Memory B cell (primary cell): ENCODE measurements at regions not wholly inside any gene's neighbourhood (a gene's known extent, or its start where the extent isn't known, plus 50 kb on each side); places are given as distances from the start of the nearest gene placed in this dataset.

Experiments
- ATAC-seq: fragments of 150-1000 bp; cut with Tn5 transposase; 2 replicates; pipeline ENCODE4 v1.10.0; 2021; ENCODE audit warnings: low read depth, mild to moderate bottlenecking, moderate library complexity
- DNase-seq, 2 donors: peaks; one replicate each; pipeline ENCODE4 v3.0.0; 2022; ENCODE audit warnings: low spot score in 2 of 2
- H3K27ac Mint-ChIP-seq: one replicate; pipeline ENCODE4 v1.8.0; 2022; ENCODE audit warnings: mild to moderate bottlenecking, moderate library complexity, mixed read lengths
- H3K27me3 Mint-ChIP-seq: one replicate; pipeline ENCODE4 v1.8.0; 2022; ENCODE audit warnings: mixed read lengths
- H3K36me3 Mint-ChIP-seq: one replicate; pipeline ENCODE4 v1.8.0; 2022; ENCODE audit warnings: mild to moderate bottlenecking, mixed read lengths
- H3K4me1 Mint-ChIP-seq: one replicate; pipeline ENCODE4 v1.8.0; 2022; ENCODE audit warnings: mixed read lengths
- H3K4me3 Mint-ChIP-seq: one replicate; pipeline ENCODE4 v1.8.0; 2022; ENCODE audit warnings: mild to moderate bottlenecking, moderate library complexity, mixed read lengths
- H3K9me3 Mint-ChIP-seq: one replicate; pipeline ENCODE4 v1.8.0; 2022; ENCODE audit warnings: mixed read lengths

- Mint-ChIP-seq H3K4me3 (no peak overlapping the region), H3K9me3 (peaks cover 5% of the 10 kb centered on the region), H3K36me3 (no peaks in the 10 kb centered on the region), H3K4me1 (no peaks in the 10 kb centered on the region), H3K27me3 (peaks cover 2% of the 10 kb centered on the region), H3K27ac (no peak overlapping the region)
- DNase-seq (no peak), ATAC-seq (no peak)
These were observed 988.4 kb upstream of the TENM3 start for GRCh38 chr4:181254771-181255170.

GRCh38 chr4:181258569-181258968 is 984.6 kb upstream of the TENM3 start:
- H3K27me3 Mint-ChIP-seq, result no peaks in the 10 kb centered on the region
- ATAC-seq (no peak), DNase-seq (no peak)
- H3K4me3 Mint-ChIP-seq, result no peak overlapping the region
- H3K9me3 Mint-ChIP-seq, result peaks cover 2% of the 10 kb centered on the region
- H3K27ac Mint-ChIP-seq, result no peak overlapping the region
- H3K4me1 Mint-ChIP-seq, result no peaks in the 10 kb centered on the region
- H3K36me3 Mint-ChIP-seq, result no peaks in the 10 kb centered on the region

- no peak for ATAC-seq
- no peaks in the 10 kb centered on the region for H3K27me3 Mint-ChIP-seq
These were observed 984.0 kb upstream of the TENM3 start for GRCh38 chr4:181259081-181259709.

GRCh38 chr4:181261279-181261678 is 981.9 kb upstream of the TENM3 start:
- Mint-ChIP-seq H3K4me3 (no peak overlapping the region), H3K36me3 (no peaks in the 10 kb centered on the region), H3K9me3 (peaks cover 2% of the 10 kb centered on the region), H3K4me1 (no peaks in the 10 kb centered on the region), H3K27ac (no peak overlapping the region), H3K27me3 (no peaks in the 10 kb centered on the region)
- ATAC-seq (no peak), DNase-seq (no peak)

More at GRCh38 chr4:181259081-181259709, 984.0 kb upstream of the TENM3 start:
- Mint-ChIP-seq H3K36me3 (no peaks in the 10 kb centered on the region), H3K9me3 (peaks cover 2% of the 10 kb centered on the region), H3K4me1 (no peaks in the 10 kb centered on the region), H3K27ac (no peak overlapping the region), H3K4me3 (no peak overlapping the region)
- no peak for DNase-seq

GRCh38 chr4:181264893-181265292 is 978.3 kb upstream of the TENM3 start:
- no peak overlapping the region for H3K27ac Mint-ChIP-seq
- no peaks in the 10 kb centered on the region for H3K36me3 Mint-ChIP-seq
- DNase-seq (no peak), ATAC-seq (no peak)
- no peak overlapping the region for H3K4me3 Mint-ChIP-seq
- no peaks in the 10 kb centered on the region for H3K27me3 Mint-ChIP-seq
- no peaks in the 10 kb centered on the region for H3K9me3 Mint-ChIP-seq
- H3K4me1 Mint-ChIP-seq, result no peaks in the 10 kb centered on the region

GRCh38 chr4:181265370-181265769 is 977.8 kb upstream of the TENM3 start:
- no peaks in the 10 kb centered on the region for H3K36me3 Mint-ChIP-seq
- DNase-seq (no peak), ATAC-seq (no peak)
- H3K4me3 Mint-ChIP-seq, result no peak overlapping the region
- H3K9me3 Mint-ChIP-seq, result no peaks in the 10 kb centered on the region
- H3K27me3 Mint-ChIP-seq, result no peaks in the 10 kb centered on the region
- H3K4me1 Mint-ChIP-seq, result no peaks in the 10 kb centered on the region
- no peak overlapping the region for H3K27ac Mint-ChIP-seq

GRCh38 chr4:181271116-181271640 is 972.0 kb upstream of the TENM3 start:
- no peaks in the 10 kb centered on the region for H3K4me1 Mint-ChIP-seq
- DNase-seq, result no peak
- no peaks in the 10 kb centered on the region for H3K27me3 Mint-ChIP-seq
- H3K27ac Mint-ChIP-seq, result no peak overlapping the region
- H3K9me3 Mint-ChIP-seq, result no peaks in the 10 kb centered on the region
- ATAC-seq, result no peak
- no peak overlapping the region for H3K4me3 Mint-ChIP-seq
- no peaks in the 10 kb centered on the region for H3K36me3 Mint-ChIP-seq

- no peak for DNase-seq
- no peaks in the 10 kb centered on the region for H3K27me3 Mint-ChIP-seq
- ATAC-seq, result no peak
These were observed 970.8 kb upstream of the TENM3 start for GRCh38 chr4:181272422-181272821.

GRCh38 chr4:181278941-181279340 is 964.3 kb upstream of the TENM3 start:
- Mint-ChIP-seq H3K4me1 (no peaks in the 10 kb centered on the region), H3K4me3 (no peak overlapping the region), H3K27me3 (no peaks in the 10 kb centered on the region), H3K9me3 (no peaks in the 10 kb centered on the region), H3K27ac (no peak overlapping the region), H3K36me3 (no peaks in the 10 kb centered on the region)
- DNase-seq (no peak), ATAC-seq (no peak)

More at GRCh38 chr4:181272422-181272821, 970.8 kb upstream of the TENM3 start:
- Mint-ChIP-seq H3K4me1 (no peaks in the 10 kb centered on the region), H3K36me3 (no peaks in the 10 kb centered on the region), H3K4me3 (no peak overlapping the region), H3K9me3 (no peaks in the 10 kb centered on the region), H3K27ac (no peak overlapping the region)

GRCh38 chr4:181281451-181281850 is 961.8 kb upstream of the TENM3 start:
- no peaks in the 10 kb centered on the region for H3K36me3 Mint-ChIP-seq

GRCh38 chr4:181289198-181289597 is 954.0 kb upstream of the TENM3 start:
- H3K4me1 Mint-ChIP-seq, result no peaks in the 10 kb centered on the region
- H3K36me3 Mint-ChIP-seq, result no peaks in the 10 kb centered on the region
- DNase-seq, result no peak
- no peak overlapping the region for H3K4me3 Mint-ChIP-seq
- H3K9me3 Mint-ChIP-seq, result no peaks in the 10 kb centered on the region
- H3K27me3 Mint-ChIP-seq, result no peaks in the 10 kb centered on the region
- H3K27ac Mint-ChIP-seq, result no peak overlapping the region
- no peak for ATAC-seq

More at GRCh38 chr4:181281451-181281850, 961.8 kb upstream of the TENM3 start:
- H3K4me3 Mint-ChIP-seq, result no peak overlapping the region
- ATAC-seq (no peak), DNase-seq (no peak)
- no peaks in the 10 kb centered on the region for H3K9me3 Mint-ChIP-seq
- H3K27me3 Mint-ChIP-seq, result no peaks in the 10 kb centered on the region
- H3K27ac Mint-ChIP-seq, result no peak overlapping the region
- no peaks in the 10 kb centered on the region for H3K4me1 Mint-ChIP-seq

- H3K4me1 Mint-ChIP-seq, result no peaks in the 10 kb centered on the region
- no peak for ATAC-seq
- no peaks in the 10 kb centered on the region for H3K36me3 Mint-ChIP-seq
- DNase-seq, result no peak
- no peak overlapping the region for H3K4me3 Mint-ChIP-seq
- no peaks in the 10 kb centered on the region for H3K9me3 Mint-ChIP-seq
- H3K27ac Mint-ChIP-seq, result no peak overlapping the region
- no peaks in the 10 kb centered on the region for H3K27me3 Mint-ChIP-seq
These were observed 951.6 kb upstream of the TENM3 start for GRCh38 chr4:181291615-181292014.

GRCh38 chr4:181293014-181293413 is 950.2 kb upstream of the TENM3 start:
- Mint-ChIP-seq H3K36me3 (no peaks in the 10 kb centered on the region), H3K4me3 (no peak overlapping the region), H3K27me3 (no peaks in the 10 kb centered on the region), H3K4me1 (no peaks in the 10 kb centered on the region), H3K9me3 (peaks cover 2% of the 10 kb centered on the region), H3K27ac (no peak overlapping the region)
- DNase-seq (no peak), ATAC-seq (no peak)

- peaks cover 2% of the 10 kb centered on the region for H3K9me3 Mint-ChIP-seq
- no peaks in the 10 kb centered on the region for H3K4me1 Mint-ChIP-seq
- no peak overlapping the region for H3K27ac Mint-ChIP-seq
- no peaks in the 10 kb centered on the region for H3K27me3 Mint-ChIP-seq
- H3K36me3 Mint-ChIP-seq, result no peaks in the 10 kb centered on the region
- H3K4me3 Mint-ChIP-seq, result no peak overlapping the region
- ATAC-seq, result no peak
- DNase-seq, result no peak
These were observed 949.7 kb upstream of the TENM3 start for GRCh38 chr4:181293541-181293940.

- H3K4me3 Mint-ChIP-seq, result no peak overlapping the region
- no peaks in the 10 kb centered on the region for H3K4me1 Mint-ChIP-seq
- no peaks in the 10 kb centered on the region for H3K36me3 Mint-ChIP-seq
- H3K27me3 Mint-ChIP-seq, result no peaks in the 10 kb centered on the region
- ATAC-seq (no peak), DNase-seq (no peak)
- H3K27ac Mint-ChIP-seq, result no peak overlapping the region
- H3K9me3 Mint-ChIP-seq, result peaks cover 2% of the 10 kb centered on the region
These were observed 948.8 kb upstream of the TENM3 start for GRCh38 chr4:181294421-181294820.
